IMR-90 (cell line): ENCODE measurements at regions not wholly inside any gene's neighbourhood (a gene's known extent, or its start where the extent isn't known, plus 50 kb on each side); places are given as distances from the start of the nearest gene placed in this dataset.

ENCODE experiments used
- ATAC-seq: fragments of 200-7000 bp; cut with Tn5 transposase; 2 replicates; pipeline ENCODE4 v1.9.1; 2020; ENCODE audit warnings: low read depth, mild to moderate bottlenecking, moderate library complexity
- BruUV-seq: library from RNA; stranded (reverse); fragments of 400-500 nt; replicated peaks from 2 replicates; lab custom pipeline; 2021; lab: Mats Ljungman, UMichigan
- CTCF ChIA-PET: fragments of 300-600 bp; formaldehyde crosslinking; extraction: SDS; loops from one replicate; lab custom pipeline; 2021; ENCODE audit warnings: antibody characterized with exemption; lab: Yijun Ruan, JAX
- POLR2A ChIA-PET: fragments of 300-600 bp; sonication (Branson Sonifier 250); formaldehyde crosslinking; loops from one replicate; lab custom pipeline; 2022; ENCODE audit warnings: antibody characterized with exemption; ENCODE audit not compliant: unreplicated experiment; lab: Charles Lee
- DNase-seq: peaks from one replicate; pipeline ENCODE4 v3.0.0; 2013
- H2AFZ ChIP-seq: replicated peaks from 2 replicates; pipeline ENCODE3; 2013; ENCODE audit warnings: low read length, mild to moderate bottlenecking; ENCODE audit not compliant: poor library complexity
- H2AK5ac ChIP-seq: 2 replicates; pipeline ENCODE4 v1.6.1; 2013; ENCODE audit warnings: low read depth, low read length, inconsistent platforms
- H2AK9ac ChIP-seq: replicated peaks from 2 replicates; pipeline ENCODE3; 2013; ENCODE audit warnings: mild to moderate bottlenecking, low read depth, low read length, moderate library complexity; ENCODE audit not compliant: poor library complexity
- H2BK120ac ChIP-seq: 2 replicates; pipeline ENCODE4 v1.6.1; 2013; ENCODE audit warnings: low read depth, low read length, inconsistent platforms
- H2BK15ac ChIP-seq: 3 replicates; pipeline ENCODE4 v1.6.1; 2013; ENCODE audit warnings: low read depth, low read length, inconsistent platforms
- H2BK20ac ChIP-seq: 2 replicates; pipeline ENCODE4 v1.6.1; 2013; ENCODE audit warnings: low read depth, mild to moderate bottlenecking, inconsistent platforms, low read length, moderate library complexity
- H2BK5ac ChIP-seq: 2 replicates; pipeline ENCODE4 v1.6.1; 2013; ENCODE audit warnings: mild to moderate bottlenecking, low read depth, low read length, inconsistent platforms; ENCODE audit not compliant: poor library complexity, severe bottlenecking
- H3K14ac ChIP-seq: replicated peaks from 2 replicates; pipeline ENCODE4 v1.6.1; 2013; ENCODE audit warnings: low read depth, low read length, inconsistent platforms
- H3K18ac ChIP-seq: 2 replicates; pipeline ENCODE4 v1.6.1; 2013; ENCODE audit warnings: low read depth, low read length, control low read depth
- H3K23ac ChIP-seq: 2 replicates; pipeline ENCODE4 v1.6.1; 2013; ENCODE audit warnings: low read depth, low read length, inconsistent platforms
- H3K27ac ChIP-seq: 2 replicates; pipeline ENCODE4 v1.5.1; 2013; ENCODE audit warnings: mild to moderate bottlenecking, control low read depth, low read length; ENCODE audit not compliant: insufficient read depth
- H3K27me3 ChIP-seq: 2 replicates; pipeline ENCODE4 v1.6.1; 2013; ENCODE audit warnings: low read length; ENCODE audit not compliant: control insufficient read depth, insufficient read depth
- H3K36me3 ChIP-seq: 2 replicates; pipeline ENCODE4 v1.6.1; 2013; ENCODE audit warnings: low read length, mixed read lengths; ENCODE audit not compliant: control insufficient read depth, insufficient read depth
- H3K4ac ChIP-seq: 2 replicates; pipeline ENCODE4 v1.6.1; 2013; ENCODE audit warnings: low read depth, low read length, inconsistent platforms
- H3K4me1 ChIP-seq: 2 replicates; pipeline ENCODE4 v1.6.1; 2013; ENCODE audit warnings: low read length, mixed read lengths; ENCODE audit not compliant: control insufficient read depth, insufficient read depth
- H3K4me2 ChIP-seq: 2 replicates; pipeline ENCODE4 v1.6.1; 2013; ENCODE audit warnings: low read depth, mild to moderate bottlenecking, control low read depth, low read length, moderate library complexity
- H3K4me3 ChIP-seq: 2 replicates; pipeline ENCODE4 v1.5.1; 2013; ENCODE audit warnings: low read depth, mild to moderate bottlenecking, control low read depth, low read length, moderate library complexity; ENCODE audit not compliant: insufficient read depth
- H3K56ac ChIP-seq: 2 replicates; pipeline ENCODE4 v1.6.1; 2013; ENCODE audit warnings: low read length, inconsistent platforms; ENCODE audit not compliant: insufficient read depth; ENCODE audit errors: extremely low read depth
- H3K79me1 ChIP-seq, 2 experiments: 2 replicates each; pipeline ENCODE4 v1.6.1; 2013; ENCODE audit warnings: low read length in 2 of 2, inconsistent platforms in 1 of 2, low read depth in 1 of 2
- H3K9ac ChIP-seq: 2 replicates; pipeline ENCODE4 v1.6.1; 2013; ENCODE audit warnings: low read depth, low read length, control low read depth
- H3K9me1 ChIP-seq: 2 replicates; pipeline ENCODE4 v1.6.1; 2013; ENCODE audit warnings: low read length, inconsistent platforms; ENCODE audit not compliant: insufficient read depth
- H3K9me3 ChIP-seq: 2 replicates; pipeline ENCODE4 v1.6.1; 2013; ENCODE audit warnings: low read length; ENCODE audit not compliant: control insufficient read depth, insufficient read depth
- H4K20me1 ChIP-seq: 2 replicates; pipeline ENCODE4 v1.6.1; 2013; ENCODE audit warnings: low read length, inconsistent platforms; ENCODE audit not compliant: insufficient read depth
- H4K5ac ChIP-seq: 2 replicates; pipeline ENCODE4 v1.6.1; 2013; ENCODE audit warnings: mild to moderate bottlenecking, low read depth, low read length, control low read depth
- H4K8ac ChIP-seq, 2 experiments: 2 replicates each; pipeline ENCODE4 v1.6.1; 2013; ENCODE audit warnings: low read depth in 2 of 2, low read length in 2 of 2, control low read depth in 1 of 2, inconsistent platforms in 1 of 2
- H4K91ac ChIP-seq: 2 replicates; pipeline ENCODE4 v1.6.1; 2013; ENCODE audit warnings: low read depth, low read length, inconsistent platforms; ENCODE audit not compliant: insufficient read depth
- CHD1 ChIP-seq: IDR thresholded peaks from 2 replicates; pipeline ENCODE4 v1.6.1; 2012; ENCODE audit warnings: low read depth, low read length, improper control_type of control experiment
- RAD21 ChIP-seq: IDR thresholded peaks from 2 replicates; pipeline ENCODE4 v1.6.1; 2012; ENCODE audit warnings: low read length, improper control_type of control experiment
- WGBS, 2 experiments: methylation state at CpG; one replicate each; pipeline versions ENCODE4 v1.1.5 to v1.1.7; 2013; ENCODE audit warnings: missing lambda C conversion rate in 2 of 2; ENCODE audit not compliant: insufficient read length in 1 of 2; ENCODE audit errors: extremely low coverage in 2 of 2; 5-methylcytosine and 5-hydroxymethylcytosine counted together
- dilution Hi-C: fragments of 300-500 bp; cut with HindIII; formaldehyde crosslinking; loops from one replicate; pipeline ENCODE4 v1.14.3; 2018; ENCODE audit warnings: low sequenced_read_pairs; ENCODE audit not compliant: unreplicated experiment
- in situ Hi-C: fragments of 300-500 bp; cut with MboI; formaldehyde crosslinking; loops from 3 replicates; pipeline ENCODE4 v1.14.3; 2019; ENCODE audit warnings: low sequenced_read_pairs, inconsistent platforms, mixed read lengths
- intact Hi-C: fragments of 100-400 bp; cut with micrococcal nuclease; formaldehyde crosslinking; loops from 2 replicates; pipeline ENCODE4 v1.10.0; 2022

GRCh38 chr5:108636135-108636853 is 111.4 kb upstream of the FER start:
- Histone ChIP-seq H2AK9ac (no peak overlapping the region), H4K91ac (no peak overlapping the region), H4K5ac (no peak overlapping the region), H2BK120ac (no peak overlapping the region), H2BK5ac (no peak overlapping the region), H4K20me1 (no peaks in the 10 kb centered on the region), H3K9ac (no peak overlapping the region), H3K14ac (no peak overlapping the region), H2BK15ac (no peak overlapping the region), H3K23ac (no peak overlapping the region), H3K27me3 (no peaks in the 10 kb centered on the region), H2BK20ac (no peak overlapping the region), H3K36me3 (no peaks in the 10 kb centered on the region), H3K9me3 (no peaks in the 10 kb centered on the region), H3K18ac (no peak overlapping the region), H3K79me1 (no peaks in the 10 kb centered on the region), H4K8ac (no peak overlapping the region), H2AK5ac (no peak overlapping the region), H3K56ac (no peak overlapping the region), H3K4ac (no peak overlapping the region), H3K4me1 (peaks cover 5% of the 10 kb centered on the region; the same call in 1 of the 2 replicates), H3K4me2 (no peak overlapping the region), H3K27ac (no peak overlapping the region), H3K9me1 (no peaks in the 10 kb centered on the region; the same call in 1 of the 2 replicates), H3K4me3 (no peak overlapping the region), H2AFZ (no peak overlapping the region)
- ChIA-PET CTCF (no interaction called here), POLR2A (no interaction called here)
- in situ Hi-C loops (no loop called here), intact Hi-C loops (no loop called here), dilution Hi-C loops (no loop called here)
- BruUV-seq = no TSS peak
- ATAC-seq = no peak
- 67% methylated on average over 1 of the region's 3 CpGs; no CpG with 5 or more reads in 1 of the 2 experiments for WGBS, 2 experiments
- no peak for DNase-seq
- no peak for TF ChIP-seq CHD1
- no peak for TF ChIP-seq RAD21
